Upper lobe of left lung (tissue), 6 donors: ENCODE measurements at regions not wholly inside any gene's neighbourhood (a gene's known extent, or its start where the extent isn't known, plus 50 kb on each side); places are given as distances from the start of the nearest gene placed in this dataset.
A peak's percentile ranks its signal among the peaks of the same experiment; 100 is the strongest.

Experiments
- ATAC-seq, 2 donors: fragments of 200-7000 bp; cut with Tn5 transposase; one replicate each; pipeline ENCODE4 v1.9.1; 2022; ENCODE audit warnings: mild to moderate bottlenecking in 2 of 2, moderate library complexity in 2 of 2; ENCODE audit not compliant: low FRiP score in 2 of 2
- DNase-seq, 2 donors: peaks; one replicate each; pipeline ENCODE4 v3.0.0-alpha.2; 2019 to 2020
- H3K27ac ChIP-seq, 4 donors: fragments of 200-600 bp; sonication (generic); one replicate each; pipeline ENCODE4 v1.5.1; 2016 to 2019
- H3K27me3 ChIP-seq, 4 donors: fragments of 200-600 bp; sonication (generic); one replicate each; pipeline ENCODE4 v1.5.1; 2017 to 2019
- H3K36me3 ChIP-seq, 4 donors: fragments of 200-600 bp; sonication (generic); one replicate each; pipeline ENCODE4 v1.5.1; 2016 to 2019
- H3K4me1 ChIP-seq, 4 donors: fragments of 200-600 bp; sonication (generic); one replicate each; pipeline ENCODE4 v1.5.1; 2018 to 2019
- H3K4me3 ChIP-seq, 4 donors: fragments of 200-600 bp; sonication (generic); one replicate each; pipeline ENCODE4 v1.5.1; 2017 to 2019; ENCODE audit warnings: mild to moderate bottlenecking in 2 of 4, moderate library complexity in 1 of 4
- H3K9me3 ChIP-seq, 4 donors: fragments of 200-600 bp; sonication (generic); one replicate each; pipeline ENCODE4 v1.5.1; 2018 to 2019
- CTCF ChIP-seq, 6 experiments: fragments of 450-650 bp in 4 of 6; fragments of 200-600 bp in 2 of 6; sonication (generic) in 2 of 6; IDR thresholded peaks; one replicate each; pipeline ENCODE4 v1.5.1; 2016 to 2019; ENCODE audit warnings: antibody characterized with exemption in 6 of 6
- EP300 ChIP-seq, 4 donors: sonication (generic); formaldehyde crosslinking; IDR thresholded peaks; one replicate each; pipeline ENCODE4 v1.5.1; 2017; ENCODE audit warnings: antibody characterized with exemption in 4 of 4, control low read depth in 2 of 4
- POLR2A ChIP-seq, 4 donors: fragments of 450-650 bp; IDR thresholded peaks; one replicate each; pipeline ENCODE4 v1.5.1; 2016 to 2017; ENCODE audit warnings: antibody characterized with exemption in 4 of 4, mild to moderate bottlenecking in 2 of 4
- POLR2AphosphoS5 ChIP-seq, 2 donors: sonication (generic); formaldehyde crosslinking; IDR thresholded peaks; one replicate each; pipeline ENCODE4 v1.5.1; 2017; ENCODE audit warnings: antibody characterized with exemption in 2 of 2
- WGBS, 2 donors: methylation state at CpG; one replicate each; pipeline ENCODE4 v1.1.5; 2017 to 2018; 5-methylcytosine and 5-hydroxymethylcytosine counted together
- donor health status: DM: no; HTN: no; CAD: no; lungs with moderate emphysema.
- donor health status: DM: no; HTN: yes; CAD: no; lungs with severe emphysema.

- peaks cover 8 to 26% (median 14%) of the 10 kb centered on the region in 4 donors for H3K4me1 ChIP-seq
- no peak for DNase-seq
- no peaks in the 10 kb centered on the region for H3K9me3 ChIP-seq
- no peak overlapping the region for H3K4me3 ChIP-seq
- ATAC-seq = peak in 1 of 2 donors; percentile 68
- WGBS, 2 donors = 28 to 32% methylated on average over 6 of the region's 6 CpGs
- no peaks in the 10 kb centered on the region for H3K36me3 ChIP-seq
- H3K27me3 ChIP-seq = no peaks in the 10 kb centered on the region
- peak overlapping the region; percentile 32 to 69 (median 64) for H3K27ac ChIP-seq
- TF ChIP-seq CTCF (IDR thresholded peaks at IDR 0.05) (no peak), POLR2AphosphoS5 (IDR thresholded peaks at IDR 0.05) (no peak), POLR2A (IDR thresholded peaks at IDR 0.05) (no peak), EP300 (IDR thresholded peaks at IDR 0.05) (no peak)
These were observed 217.3 kb upstream of the RREB1 start for GRCh38 chr6:6890400-6890858.

- 88 to 94% methylated on average over 8 of the region's 8 CpGs for WGBS, 2 donors
- TF ChIP-seq CTCF (IDR thresholded peaks at IDR 0.05) = no peak
- TF ChIP-seq POLR2A (IDR thresholded peaks at IDR 0.05) = no peak
- no peak for TF ChIP-seq POLR2AphosphoS5 (IDR thresholded peaks at IDR 0.05)
- no peak for TF ChIP-seq EP300 (IDR thresholded peaks at IDR 0.05)
- Histone ChIP-seq H3K27me3 (no peaks in the 10 kb centered on the region), H3K4me3 (no peak overlapping the region), H3K36me3 (no peaks in the 10 kb centered on the region), H3K9me3 (no peaks in the 10 kb centered on the region), H3K4me1 (peaks cover 8 to 20% (median 14%) of the 10 kb centered on the region in 4 donors), H3K27ac (peak overlapping the region in 3 of 4 donors; percentile 8 to 69 (median 63))
- no peak for DNase-seq
- ATAC-seq = no peak
These were observed 216.5 kb upstream of the RREB1 start for GRCh38 chr6:6891125-6891721.

- Histone ChIP-seq H3K4me1 (peaks cover 8 to 18% (median 14%) of the 10 kb centered on the region in 4 donors), H3K27ac (peak overlapping the region in 1 of 4 donors; percentile 8), H3K27me3 (no peaks in the 10 kb centered on the region), H3K4me3 (no peak overlapping the region), H3K36me3 (no peaks in the 10 kb centered on the region), H3K9me3 (no peaks in the 10 kb centered on the region)
- DNase-seq (no peak), ATAC-seq (no peak)
- no peak for TF ChIP-seq CTCF (IDR thresholded peaks at IDR 0.05)
- TF ChIP-seq POLR2AphosphoS5 (IDR thresholded peaks at IDR 0.05) = no peak
- no peak for TF ChIP-seq POLR2A (IDR thresholded peaks at IDR 0.05)
- no peak for TF ChIP-seq EP300 (IDR thresholded peaks at IDR 0.05)
- WGBS, 2 donors = 65 to 72% methylated on average over 6 of the region's 6 CpGs
These were observed 215.8 kb upstream of the RREB1 start for GRCh38 chr6:6891949-6892461.

GRCh38 chr6:6892744-6893583, 214.8 kb upstream of the RREB1 start:
- 77% methylated on average over 7 to 15 of the region's 17 CpGs for WGBS, 2 donors
- no peaks in the 10 kb centered on the region for H3K9me3 ChIP-seq
- no peaks in the 10 kb centered on the region for H3K27me3 ChIP-seq
- ATAC-seq (no peak), DNase-seq (no peak)
- TF ChIP-seq EP300 (IDR thresholded peaks at IDR 0.05) (peak in 2 of 4 donors; percentile 48 to 68), CTCF (IDR thresholded peaks at IDR 0.05) (no peak), POLR2A (IDR thresholded peaks at IDR 0.05) (no peak), POLR2AphosphoS5 (IDR thresholded peaks at IDR 0.05) (peak in 1 of 2 donors; percentile 32)
- H3K36me3 ChIP-seq = no peaks in the 10 kb centered on the region
- peak overlapping the region in 2 of 4 donors; percentile 7 to 33 for H3K27ac ChIP-seq
- H3K4me1 ChIP-seq = peaks cover 8 to 18% (median 14%) of the 10 kb centered on the region in 4 donors
- no peak overlapping the region for H3K4me3 ChIP-seq
